GM18907 (cell line): ENCODE measurements at regions not wholly inside any gene's neighbourhood (a gene's known extent, or its start where the extent isn't known, plus 50 kb on each side); places are given as distances from the start of the nearest gene placed in this dataset.
"Not testable (repeated sequence)": the region's sequence is repeated elsewhere in the genome, so short reads cannot be mapped to it uniquely, and the experiment has no call there.

Source experiments
- ATAC-seq: cut with Tn5 transposase; IDR thresholded peaks from one replicate; pipeline ENCODE4 v1.9.1; 2021; ENCODE audit warnings: mild to moderate bottlenecking, moderate library complexity; ENCODE audit not compliant: unreplicated experiment

DNA sequence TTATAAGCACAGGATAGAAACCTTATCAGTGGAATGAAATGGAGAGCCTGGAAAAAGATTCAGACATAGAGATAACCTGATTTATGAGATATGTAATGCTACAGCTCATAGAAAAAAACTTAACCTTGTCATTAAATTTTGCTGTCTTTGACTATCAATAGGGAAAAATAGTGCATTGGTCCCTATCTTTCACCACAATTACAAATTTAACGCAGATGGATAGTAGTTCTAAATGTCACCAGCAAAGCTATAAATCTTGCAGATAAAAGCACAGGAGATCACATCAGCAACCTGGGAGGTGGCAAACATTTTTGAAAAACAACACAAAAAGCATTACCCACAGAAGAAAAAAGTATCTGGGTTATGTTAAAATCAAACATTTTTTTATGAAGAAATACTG lies 831.6 kb downstream of the BRINP3 start:
- ATAC-seq = no peak

DNA sequence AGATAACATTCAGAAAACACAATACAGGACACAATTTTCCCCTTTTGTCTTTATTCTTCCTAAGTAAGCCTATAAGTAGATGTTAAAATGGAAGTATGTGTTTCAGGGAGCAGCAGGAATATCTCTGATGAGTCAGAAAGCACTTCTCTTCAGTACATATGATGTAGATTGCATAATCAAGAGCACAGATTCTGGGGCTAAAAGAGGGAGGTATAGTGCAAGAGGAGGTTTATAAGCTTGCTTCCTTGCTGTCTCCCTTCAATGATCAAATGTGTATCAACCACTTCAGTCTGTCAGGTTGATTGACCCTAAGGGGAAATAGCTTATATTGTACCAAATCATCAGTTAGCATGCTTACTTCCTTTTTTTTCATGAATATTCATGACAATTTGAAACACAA lies 822.8 kb downstream of the BRINP3 start:
- no peak for ATAC-seq

DNA sequence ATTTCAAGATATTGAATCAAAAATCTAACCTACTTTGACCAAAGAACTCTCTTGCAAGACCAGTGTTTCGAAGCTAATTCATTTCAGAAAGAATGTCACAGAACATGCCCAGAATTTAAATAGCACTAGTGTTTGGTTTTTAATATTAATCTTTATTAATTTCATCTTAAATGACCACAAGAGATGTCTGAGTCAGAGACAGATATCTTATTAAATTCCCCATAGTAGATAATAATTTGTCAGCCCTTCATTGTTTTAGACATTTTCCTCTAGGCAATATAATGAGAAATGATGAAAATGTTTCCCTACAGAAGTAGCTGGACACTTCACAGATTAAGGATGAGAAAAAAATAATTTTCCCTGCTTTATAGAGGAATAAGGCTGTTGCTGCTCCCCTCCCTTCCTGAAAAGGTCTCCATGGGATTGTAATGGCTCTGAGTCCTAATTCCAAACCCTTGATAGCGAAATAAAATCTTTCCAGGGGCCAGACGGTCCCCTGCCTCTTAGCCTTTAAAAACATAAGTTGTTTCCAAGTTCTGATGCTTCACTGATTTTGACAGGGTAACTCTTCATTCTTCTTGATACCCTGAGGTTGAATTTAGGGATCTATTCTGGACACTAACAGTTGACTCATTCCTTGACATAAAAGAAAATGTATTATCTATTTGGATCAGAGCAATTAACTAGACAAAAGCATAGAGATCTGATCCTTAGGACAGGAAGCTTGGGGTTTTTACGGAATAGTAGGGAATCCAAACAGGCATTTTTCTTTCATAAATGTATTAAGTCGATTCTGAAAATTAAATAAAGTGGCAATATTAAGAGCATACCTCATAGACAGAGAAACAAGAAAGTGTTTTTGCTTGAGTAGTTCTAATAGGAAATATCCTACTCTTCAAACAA lies 820.8 kb downstream of the BRINP3 start:
- no peak for ATAC-seq

DNA sequence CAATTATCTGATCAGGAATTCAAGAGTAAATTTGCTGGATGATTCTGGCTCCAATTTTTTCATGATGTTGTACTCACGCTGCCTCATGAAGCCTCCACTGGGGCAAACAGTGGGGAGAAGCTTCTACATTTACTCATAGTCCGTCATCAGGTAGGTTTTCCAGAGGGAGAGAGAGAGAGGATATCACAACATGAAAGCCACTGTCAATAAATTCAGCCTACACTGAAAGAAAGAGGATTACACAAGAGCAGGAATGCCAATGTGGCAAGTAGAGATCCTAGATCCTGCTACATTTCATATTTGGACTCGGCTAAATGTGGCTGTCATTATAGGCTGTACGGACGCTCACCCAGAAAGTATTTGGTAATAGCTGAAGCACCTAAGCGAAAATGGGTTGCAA lies 819.9 kb downstream of the BRINP3 start:
- no peak for ATAC-seq

DNA sequence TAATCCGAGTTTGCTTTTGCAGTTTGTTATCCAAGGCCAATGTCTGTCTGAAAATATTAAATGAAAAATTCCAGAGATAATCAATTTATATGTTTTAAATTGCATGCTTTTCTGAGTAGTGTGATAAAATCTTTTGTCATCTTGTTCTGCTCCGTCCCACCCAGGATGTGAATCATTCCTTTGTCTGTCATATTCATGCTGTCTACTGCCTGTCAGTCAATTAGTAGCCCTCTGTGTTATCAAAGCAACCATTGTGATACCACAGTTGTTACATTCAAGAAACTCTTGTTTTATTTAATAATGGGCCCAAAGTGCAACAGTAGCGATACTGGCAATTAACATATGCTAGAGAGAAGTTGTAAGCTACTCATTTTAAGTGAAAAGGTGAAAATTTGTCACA lies 819.3 kb downstream of the BRINP3 start:
- ATAC-seq = no peak

DNA sequence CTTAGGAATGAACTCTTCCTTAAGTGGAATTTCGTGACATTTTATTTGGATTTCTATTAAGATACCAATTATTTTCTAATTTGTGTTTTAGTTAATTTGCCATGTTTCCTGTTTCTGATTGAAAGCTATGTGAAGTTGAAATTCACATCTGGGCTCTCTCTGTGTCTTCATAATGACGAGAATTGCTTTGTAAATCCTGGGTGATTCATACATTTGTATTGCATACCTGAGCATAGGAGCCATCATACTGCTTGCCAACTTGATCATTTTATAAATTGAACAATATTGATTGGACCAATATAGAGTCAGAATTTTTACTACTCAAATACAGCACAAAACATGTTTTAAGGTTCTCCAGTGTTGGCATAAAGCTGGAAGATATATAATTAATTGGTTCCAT lies 817.9 kb downstream of the BRINP3 start:
- no peak for ATAC-seq

DNA sequence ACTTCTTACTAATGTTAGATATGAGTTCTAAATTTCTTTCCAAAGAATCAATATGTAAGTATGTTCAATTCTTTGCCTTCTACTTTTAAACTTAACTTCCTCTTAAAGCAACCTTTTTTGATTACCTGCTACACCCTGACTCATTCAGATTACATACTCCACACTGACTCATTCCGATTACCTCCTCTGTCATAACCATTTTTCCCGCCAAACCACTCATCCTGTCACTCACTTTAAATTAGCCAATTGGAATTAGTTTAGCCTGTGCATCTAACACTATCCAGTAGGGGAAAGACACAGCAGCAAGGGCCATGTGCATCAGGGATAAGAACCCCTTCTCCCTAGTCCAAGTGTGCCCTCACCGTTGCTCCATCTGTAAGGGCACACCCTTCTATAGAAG lies 815.5 kb downstream of the BRINP3 start:
- ATAC-seq = no peak

DNA sequence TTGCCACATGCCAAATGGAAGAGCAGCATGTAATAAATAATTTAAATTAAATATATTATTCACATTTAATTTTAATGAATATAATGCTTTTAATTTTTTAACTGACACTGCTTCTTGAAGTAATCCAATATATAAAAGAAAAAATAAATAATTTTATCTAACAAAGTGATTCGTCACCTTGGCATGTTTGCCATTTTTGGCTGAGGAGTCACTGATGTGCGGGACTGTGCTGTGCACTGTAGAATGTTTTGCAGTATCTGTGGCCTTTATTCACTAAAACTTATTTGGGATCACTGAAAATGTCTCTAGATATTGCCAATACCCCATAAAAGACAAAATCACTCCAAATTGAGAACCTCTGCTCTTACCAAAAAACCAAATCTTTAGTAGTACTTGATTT lies 807.8 kb downstream of the BRINP3 start:
- no peak for ATAC-seq

DNA sequence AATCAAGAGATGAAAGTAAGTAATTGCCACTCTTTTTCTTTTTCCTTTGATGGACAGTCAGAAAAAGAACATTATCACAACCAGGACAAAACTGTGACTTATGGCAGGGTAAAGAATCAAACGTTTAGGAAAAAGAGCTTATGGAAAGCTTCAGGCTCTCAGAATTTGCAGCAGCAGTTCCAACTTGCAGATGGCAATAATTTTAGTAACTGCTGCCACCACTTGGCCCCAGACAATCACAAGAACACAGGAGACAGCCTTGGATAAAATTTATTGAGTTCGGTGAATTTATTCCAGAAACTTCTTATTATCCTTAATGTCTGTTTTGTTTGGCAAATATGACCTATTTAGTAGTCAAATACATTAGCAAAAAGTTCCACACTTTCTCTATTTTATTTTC lies 804.4 kb downstream of the BRINP3 start:
- ATAC-seq = no peak

DNA sequence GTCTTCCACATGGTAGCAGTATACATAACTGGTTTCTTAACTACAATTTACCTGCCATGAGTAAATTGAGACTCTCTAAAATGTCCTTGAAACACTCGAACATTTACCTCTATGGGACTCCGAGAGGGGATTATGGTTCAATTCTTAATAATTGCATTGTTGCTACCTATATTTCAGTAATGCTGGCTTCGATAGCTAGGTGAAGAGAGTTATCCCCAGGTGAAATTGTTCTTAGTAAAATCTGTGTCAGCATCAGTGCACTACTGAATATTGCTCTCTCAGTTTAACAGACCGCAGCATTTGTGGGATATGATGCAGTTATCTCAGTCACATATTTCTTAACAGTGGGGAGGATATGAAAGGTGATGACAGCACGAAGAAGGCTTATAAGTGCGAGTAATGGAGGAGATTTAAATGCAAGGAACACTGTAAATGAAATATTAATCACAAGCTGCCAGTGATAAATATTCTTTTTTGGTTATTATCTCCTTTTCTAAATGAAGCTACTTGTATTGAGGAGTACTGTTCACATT lies 801.9 kb downstream of the BRINP3 start:
- ATAC-seq = no peak

DNA sequence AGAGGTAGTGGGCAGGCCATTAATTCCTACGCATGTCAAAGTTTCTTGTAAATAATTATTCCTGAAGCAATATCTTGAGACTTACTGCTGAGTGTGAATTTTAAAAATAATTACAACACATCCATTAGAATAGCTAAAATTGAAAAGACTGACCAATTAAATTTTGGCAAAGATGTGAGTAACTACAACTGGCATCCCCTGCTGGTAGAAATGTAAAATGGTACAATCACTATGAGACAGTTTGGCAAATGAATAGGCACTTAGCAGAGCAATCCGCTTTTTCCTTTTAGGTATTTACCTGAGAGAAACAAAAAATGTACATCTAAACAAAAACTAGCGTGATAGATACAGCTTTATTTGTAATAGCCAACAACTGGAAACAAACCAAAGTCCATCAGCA lies 798.9 kb downstream of the BRINP3 start:
- no peak for ATAC-seq

DNA sequence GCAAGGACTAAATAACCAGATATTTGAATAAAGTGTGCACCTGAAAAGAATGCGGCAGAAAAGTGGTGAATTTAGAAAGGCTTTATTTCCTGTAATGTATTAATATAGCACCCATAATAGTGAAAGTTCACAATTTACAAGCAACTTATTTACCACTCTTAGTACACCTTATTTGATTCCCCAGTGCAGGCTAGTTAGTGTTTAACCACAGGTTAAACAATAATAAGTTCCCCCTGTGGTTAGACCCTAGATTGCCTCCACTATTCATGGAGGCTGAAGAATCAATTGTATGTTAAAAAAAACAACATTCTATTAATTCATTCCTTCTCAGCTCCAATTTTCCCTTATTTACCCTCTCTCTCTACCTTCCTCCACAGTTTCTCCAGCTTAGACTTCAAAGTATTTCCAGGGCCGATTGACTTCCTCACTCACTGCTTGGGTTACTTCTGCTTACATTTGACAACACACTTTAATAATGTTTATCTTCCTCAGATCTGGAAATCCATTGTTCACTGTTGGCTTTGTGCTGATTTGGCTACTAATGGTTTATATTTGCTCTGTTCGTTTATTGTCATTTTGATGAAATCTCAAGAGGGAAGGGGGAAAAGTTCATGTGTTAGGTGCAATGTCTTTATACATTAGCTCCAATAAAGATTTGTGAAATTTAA lies 796.3 kb downstream of the BRINP3 start:
- ATAC-seq = peak; percentile 98

DNA sequence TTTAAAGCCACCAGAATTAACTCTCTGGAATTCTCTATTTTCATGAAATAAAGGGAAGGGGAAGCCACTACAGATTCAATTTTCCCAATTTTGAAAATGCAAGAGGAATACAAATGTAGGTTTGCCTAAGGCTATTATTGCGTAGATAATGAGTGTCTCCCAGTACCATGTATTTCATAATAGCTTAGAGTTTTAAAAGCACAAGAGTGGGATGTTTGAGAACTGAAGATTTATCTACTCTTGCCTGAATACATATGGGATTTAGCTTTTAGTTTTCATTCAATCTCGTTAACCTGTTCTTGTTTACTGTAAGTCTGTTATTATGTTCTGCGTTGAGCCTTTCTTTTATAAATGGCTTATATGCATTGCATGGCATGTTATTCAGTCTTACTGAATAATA lies 795.1 kb downstream of the BRINP3 start:
- no peak for ATAC-seq

DNA sequence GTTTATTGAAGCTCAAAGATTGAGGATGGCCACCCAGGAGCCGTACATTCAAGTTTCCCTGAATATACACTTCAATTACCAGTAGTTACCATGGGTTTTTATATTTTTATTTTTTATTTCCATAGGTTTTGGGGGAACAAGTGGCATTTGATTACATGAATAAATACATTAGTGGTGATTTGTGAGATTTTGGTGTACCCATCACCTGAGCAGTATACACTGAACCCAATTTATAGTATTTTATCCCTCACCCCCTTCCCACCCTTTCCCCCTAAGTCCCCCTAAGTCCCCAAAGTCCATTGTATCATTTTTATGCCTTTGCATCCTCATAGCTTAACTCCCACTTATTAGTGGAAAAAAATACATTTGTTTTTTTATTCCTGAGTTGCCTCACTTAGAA lies 791.4 kb downstream of the BRINP3 start:
- no peak for ATAC-seq

DNA sequence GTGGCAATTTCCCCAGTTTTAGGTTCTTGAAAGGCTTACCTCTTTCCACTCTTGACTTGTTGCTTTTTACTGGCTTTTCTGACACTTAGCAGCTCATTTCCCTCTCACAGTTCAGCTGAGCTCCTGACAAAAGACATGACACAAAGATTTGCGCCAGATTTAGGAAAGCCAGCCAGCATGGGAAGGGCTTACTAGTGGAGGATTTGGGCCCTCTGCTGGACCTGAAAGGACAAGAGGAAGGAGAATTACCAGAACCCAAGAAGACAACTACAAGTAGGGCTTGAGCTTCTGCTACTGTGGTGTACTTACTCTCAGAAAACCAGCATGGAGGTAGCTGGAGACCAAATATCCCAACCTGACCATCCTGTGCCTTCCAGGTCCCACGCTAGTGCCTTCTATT lies 784.5 kb downstream of the BRINP3 start:
- ATAC-seq = no peak

DNA sequence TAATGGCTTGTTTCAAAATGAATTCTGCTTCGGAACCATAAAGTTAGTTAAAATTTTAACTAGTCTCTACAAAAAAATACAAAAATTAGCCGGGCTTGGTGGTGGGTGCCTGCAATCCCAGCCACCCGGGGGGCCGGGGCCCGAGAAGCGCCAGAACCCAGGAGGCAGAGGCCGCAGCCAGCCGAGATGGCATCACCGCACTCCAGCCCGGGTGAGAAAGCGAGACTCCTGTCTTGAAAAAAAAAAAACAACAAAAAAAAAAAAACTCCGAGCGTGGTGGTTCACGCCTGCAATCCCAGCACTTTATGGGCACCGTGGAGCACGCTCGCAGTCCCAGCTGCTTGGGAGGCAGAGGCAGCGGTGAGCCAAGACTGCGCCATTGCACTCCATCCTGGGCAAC lies 781.4 kb downstream of the BRINP3 start:
- ATAC-seq = no peak

DNA sequence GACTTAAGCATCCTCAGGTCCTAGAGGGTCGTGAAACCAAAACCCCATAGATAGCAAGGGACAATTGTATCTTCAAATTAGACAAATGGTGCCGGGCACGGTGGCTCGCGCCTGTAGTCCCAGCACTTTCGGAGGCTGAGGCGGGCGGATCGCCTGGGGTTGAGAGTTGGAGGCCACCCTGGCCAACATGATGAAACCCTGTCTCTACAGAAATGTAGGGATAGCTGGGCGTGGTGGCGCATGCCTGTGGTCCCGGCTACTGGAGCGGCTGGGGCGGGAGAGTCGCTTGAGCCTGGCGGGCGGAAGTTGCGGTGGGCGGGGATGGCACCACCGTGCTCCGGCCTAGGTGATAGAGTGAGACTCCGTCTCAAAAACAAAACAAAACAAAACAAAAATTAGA lies 780.6 kb downstream of the BRINP3 start:
- no peak for ATAC-seq

DNA sequence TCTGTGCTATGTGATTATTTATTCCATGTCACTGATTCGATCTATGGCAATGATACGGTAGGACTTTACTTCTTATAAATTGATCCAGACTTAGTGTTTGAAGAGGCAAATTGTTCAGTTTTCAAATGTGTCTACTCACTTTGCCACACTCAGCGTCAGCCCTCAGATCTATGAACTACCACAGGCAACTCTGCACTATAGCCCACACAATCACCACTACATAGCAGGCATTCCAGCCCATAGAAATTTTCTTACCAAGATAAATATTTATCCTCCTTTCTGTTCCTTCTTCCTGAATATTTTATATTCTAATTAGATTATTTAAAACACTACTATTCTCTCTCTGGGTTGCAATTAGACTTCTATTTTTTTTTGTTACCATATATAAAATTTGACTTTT lies 776.1 kb downstream of the BRINP3 start:
- ATAC-seq = no peak

DNA sequence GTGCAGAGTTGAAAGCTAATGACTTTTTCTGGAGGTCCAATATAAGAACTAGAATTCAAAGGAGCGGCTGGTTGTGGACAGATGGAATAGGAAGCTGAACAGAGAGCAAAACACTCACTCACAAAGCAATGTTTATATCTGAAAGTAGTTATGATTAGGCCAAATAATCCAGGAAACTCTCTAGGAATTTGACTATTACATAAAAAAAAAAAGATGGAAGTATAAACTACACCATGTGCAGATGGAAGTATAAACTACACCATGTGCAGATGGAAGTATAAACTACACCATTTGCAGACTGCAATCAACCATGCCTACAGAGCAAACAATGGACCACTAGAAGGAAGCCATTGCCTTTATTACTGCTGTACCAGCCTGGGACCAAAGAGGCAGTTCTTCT lies 771.1 kb downstream of the BRINP3 start:
- ATAC-seq = no peak

DNA sequence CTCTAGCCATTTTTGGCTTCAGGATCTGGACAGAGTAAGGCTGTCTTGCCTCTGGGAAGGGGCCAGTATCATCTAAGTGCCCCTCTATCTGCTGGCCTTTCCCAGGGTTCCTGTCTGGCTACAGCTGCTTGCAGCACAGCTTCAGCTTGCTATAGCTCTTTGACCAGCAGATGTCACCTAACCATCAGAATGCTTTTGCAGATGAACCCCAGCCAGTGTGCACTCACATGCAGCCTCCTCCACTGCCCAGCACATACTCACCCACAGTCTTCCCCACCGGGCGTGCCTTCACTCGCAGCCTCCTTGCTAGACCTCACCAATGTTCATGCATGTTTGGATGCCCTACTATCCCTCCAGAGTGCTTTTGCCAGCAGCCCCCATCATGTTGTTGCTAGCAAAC lies 769.0 kb downstream of the BRINP3 start:
- ATAC-seq = no peak

DNA sequence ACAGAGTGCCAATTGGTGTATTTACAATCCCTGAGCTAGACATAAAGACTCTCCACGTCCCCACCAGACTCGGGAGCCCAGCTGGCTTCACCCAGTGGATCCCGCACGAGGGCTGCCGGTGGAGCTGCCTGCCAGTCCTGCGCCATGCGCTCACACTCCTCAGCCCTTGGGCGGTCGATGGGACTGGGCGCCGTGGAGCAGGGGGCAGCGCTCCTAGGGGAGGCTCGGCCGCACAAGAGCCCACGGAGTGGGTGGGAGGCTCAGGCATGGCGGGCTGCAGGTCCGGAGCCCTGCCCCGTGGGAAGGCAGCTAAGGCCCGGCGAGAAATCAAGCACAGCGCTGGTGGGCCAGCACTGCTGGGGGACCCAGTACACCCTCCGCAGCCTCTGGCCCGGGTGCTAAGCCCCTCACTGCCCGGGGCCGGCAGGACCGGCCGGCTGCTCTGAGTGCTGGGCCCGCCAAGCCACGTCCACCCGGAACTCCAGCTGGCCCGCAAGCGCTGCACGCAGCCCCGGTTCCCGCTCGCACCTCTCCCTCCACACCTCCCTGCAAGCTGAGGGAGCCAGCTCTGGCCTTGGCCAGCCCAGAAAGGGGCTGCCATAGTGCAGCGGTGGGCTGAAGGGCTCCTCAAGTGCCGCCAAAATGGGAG lies 759.4 kb downstream of the BRINP3 start:
- not testable (repeated sequence) for ATAC-seq

DNA sequence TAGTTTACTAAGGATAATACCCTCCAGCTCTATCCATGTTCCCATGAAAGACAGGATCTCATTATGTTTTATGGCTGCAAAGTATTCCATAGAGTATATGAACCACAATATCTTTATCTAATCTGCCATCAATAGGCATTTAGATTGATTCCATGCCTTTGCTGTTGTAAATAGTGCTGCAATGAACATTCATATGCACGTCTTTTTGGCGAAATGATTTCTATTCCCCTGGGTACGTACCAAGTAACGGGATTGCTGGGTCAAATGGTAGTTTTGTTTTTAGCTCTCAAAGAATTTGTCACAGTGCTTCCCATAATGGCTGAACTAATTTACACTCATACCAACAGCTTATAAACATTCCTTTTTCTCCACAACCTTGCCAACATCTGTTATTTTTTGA lies 750.9 kb downstream of the BRINP3 start:
- no peak for ATAC-seq
